ENCODE measurements at regions not wholly inside any gene's neighbourhood (a gene's known extent, or its start where the extent isn't known, plus 50 kb on each side); places are given as distances from the start of the nearest gene placed in this dataset.

GRCh38 chr3:38984731-38985130 is 67.0 kb downstream of the SCN11A start:
- DNase-seq (ENCODE audit: low read depth), result no peak
- TF ChIP-seq, protein P1, sequence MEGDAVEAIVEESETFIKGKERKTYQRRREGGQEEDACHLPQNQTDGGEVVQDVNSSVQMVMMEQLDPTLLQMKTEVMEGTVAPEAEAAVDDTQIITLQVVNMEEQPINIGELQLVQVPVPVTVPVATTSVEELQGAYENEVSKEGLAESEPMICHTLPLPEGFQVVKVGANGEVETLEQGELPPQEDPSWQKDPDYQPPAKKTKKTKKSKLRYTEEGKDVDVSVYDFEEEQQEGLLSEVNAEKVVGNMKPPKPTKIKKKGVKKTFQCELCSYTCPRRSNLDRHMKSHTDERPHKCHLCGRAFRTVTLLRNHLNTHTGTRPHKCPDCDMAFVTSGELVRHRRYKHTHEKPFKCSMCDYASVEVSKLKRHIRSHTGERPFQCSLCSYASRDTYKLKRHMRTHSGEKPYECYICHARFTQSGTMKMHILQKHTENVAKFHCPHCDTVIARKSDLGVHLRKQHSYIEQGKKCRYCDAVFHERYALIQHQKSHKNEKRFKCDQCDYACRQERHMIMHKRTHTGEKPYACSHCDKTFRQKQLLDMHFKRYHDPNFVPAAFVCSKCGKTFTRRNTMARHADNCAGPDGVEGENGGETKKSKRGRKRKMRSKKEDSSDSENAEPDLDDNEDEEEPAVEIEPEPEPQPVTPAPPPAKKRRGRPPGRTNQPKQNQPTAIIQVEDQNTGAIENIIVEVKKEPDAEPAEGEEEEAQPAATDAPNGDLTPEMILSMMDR (IDR thresholded peaks at IDR 0.05; ENCODE audit: insufficient read depth, low read length, poor library complexity, severe bottlenecking), result no peak
- H3K27me3 ChIP-seq (ENCODE audit: control insufficient read depth, insufficient read depth, low read length), result no peaks in the 10 kb centered on the region
- H3K4me3 ChIP-seq (ENCODE audit: low read depth, low read length), result no peak overlapping the region
- H3K36me3 ChIP-seq (ENCODE audit: control insufficient read depth, insufficient read depth, low read length), result no peaks in the 10 kb centered on the region

DNA sequence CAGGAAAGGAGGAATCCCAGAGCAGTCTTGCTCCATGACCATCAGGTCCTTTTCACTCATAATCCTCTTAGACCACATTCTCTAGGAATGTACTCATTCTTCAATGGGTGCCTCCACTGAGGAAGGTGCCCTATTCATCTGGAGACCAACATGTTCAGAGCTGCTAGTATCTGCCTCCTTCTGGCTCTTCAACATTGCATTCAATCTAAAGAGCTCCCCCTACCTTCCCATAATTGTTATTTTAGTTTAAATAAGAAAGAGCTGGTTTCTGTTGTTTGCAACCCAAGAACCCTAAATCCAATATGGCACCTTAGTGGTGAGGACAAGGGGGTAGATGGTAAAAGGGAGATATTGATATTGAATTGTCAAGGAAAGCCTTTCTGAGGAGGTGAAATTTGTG is 67.6 kb downstream of the SCN11A start:
- Histone ChIP-seq H3K4me3 (ENCODE audit: low read depth, low read length) (no peak overlapping the region), H3K27me3 (ENCODE audit: control insufficient read depth, insufficient read depth, low read length) (no peaks in the 10 kb centered on the region), H3K36me3 (ENCODE audit: control insufficient read depth, insufficient read depth, low read length) (no peaks in the 10 kb centered on the region)
- TF ChIP-seq, protein P1 (IDR thresholded peaks at IDR 0.05; ENCODE audit: insufficient read depth, low read length, poor library complexity, severe bottlenecking), result no peak
- DNase-seq (ENCODE audit: low read depth), result no peak

GRCh38 chr3:38980938-38981337 is 70.8 kb downstream of the SCN11A start:
- TF ChIP-seq, protein P1 (IDR thresholded peaks at IDR 0.05; ENCODE audit: insufficient read depth, low read length, poor library complexity, severe bottlenecking), result no peak
- no peaks in the 10 kb centered on the region for H3K27me3 ChIP-seq (ENCODE audit: control insufficient read depth, insufficient read depth, low read length)
- H3K4me3 ChIP-seq (ENCODE audit: low read depth, low read length), result no peak overlapping the region
- DNase-seq (ENCODE audit: low read depth), result no peak
- no peaks in the 10 kb centered on the region for H3K36me3 ChIP-seq (ENCODE audit: control insufficient read depth, insufficient read depth, low read length)

DNA sequence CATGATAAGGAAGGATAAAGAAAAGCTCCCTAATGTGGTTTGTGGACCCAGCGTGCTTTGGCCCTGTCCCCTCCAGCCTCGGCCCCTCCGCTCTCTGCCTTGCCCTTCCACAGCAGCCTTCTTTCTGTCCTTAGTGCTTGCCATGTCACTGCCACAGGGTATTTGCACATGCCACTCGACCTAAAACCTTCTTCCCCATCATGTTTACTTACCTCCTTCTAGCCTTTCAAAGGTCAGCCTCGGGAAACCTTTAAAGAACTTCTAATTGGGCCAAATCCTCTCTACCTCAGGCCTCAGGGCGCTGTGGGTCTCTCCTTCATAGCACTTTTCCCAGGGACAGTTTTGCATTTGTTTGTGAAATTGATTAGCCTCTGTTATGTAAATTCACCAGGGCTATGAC is 73.0 kb downstream of the SCN11A start:
- H3K4me3 ChIP-seq (ENCODE audit: low read depth, low read length), result no peak overlapping the region
- no peaks in the 10 kb centered on the region for H3K36me3 ChIP-seq (ENCODE audit: control insufficient read depth, insufficient read depth, low read length)
- no peaks in the 10 kb centered on the region for H3K27me3 ChIP-seq (ENCODE audit: control insufficient read depth, insufficient read depth, low read length)
- TF ChIP-seq, protein P1 (IDR thresholded peaks at IDR 0.05; ENCODE audit: insufficient read depth, low read length, poor library complexity, severe bottlenecking), result no peak
- no peak for DNase-seq (ENCODE audit: low read depth)

DNA sequence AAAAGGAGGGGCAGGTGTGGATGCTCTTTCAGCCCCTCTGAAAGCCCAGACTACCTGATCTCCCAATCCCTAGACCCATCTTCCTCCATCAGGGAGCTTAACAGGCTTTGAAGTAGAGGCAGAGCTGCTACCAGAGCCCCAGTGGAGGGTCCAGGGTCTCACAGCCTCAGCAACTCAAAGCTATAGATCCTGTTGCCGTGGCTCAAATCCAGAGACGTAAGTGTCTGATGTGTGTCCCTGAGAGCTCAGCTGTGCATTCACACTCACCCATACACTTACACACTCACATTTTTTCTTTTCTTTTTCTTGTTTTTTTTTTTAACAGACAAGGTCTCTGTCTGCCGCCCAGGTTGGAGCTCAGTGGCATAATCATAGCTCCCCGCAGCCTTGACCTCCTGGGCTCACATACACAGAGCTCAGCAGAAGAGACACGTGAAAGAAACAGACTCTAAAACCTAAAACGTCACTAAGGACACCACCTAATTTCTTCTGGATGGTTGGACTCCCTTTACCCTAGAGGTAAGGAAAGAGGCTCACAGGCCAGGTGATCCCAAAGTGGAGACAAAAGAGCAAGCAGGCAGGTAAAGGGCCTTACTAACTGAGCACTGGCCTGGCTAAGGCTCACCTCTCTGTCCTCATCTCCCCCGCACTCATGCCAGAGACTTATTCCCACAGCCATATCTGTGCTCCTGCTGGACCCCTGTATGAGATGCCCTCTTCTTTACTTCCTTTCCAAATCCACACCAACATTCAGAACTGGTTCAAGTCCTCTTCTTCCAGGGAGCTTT is 80.7 kb downstream of the SCN11A start:
- Histone ChIP-seq H3K27me3 (ENCODE audit: control insufficient read depth, insufficient read depth, low read length) (no peaks in the 10 kb centered on the region), H3K4me3 (ENCODE audit: low read depth, low read length) (no peak overlapping the region), H3K36me3 (ENCODE audit: control insufficient read depth, insufficient read depth, low read length) (no peaks in the 10 kb centered on the region)
- TF ChIP-seq, protein P1 (IDR thresholded peaks at IDR 0.05; ENCODE audit: insufficient read depth, low read length, poor library complexity, severe bottlenecking), result no peak
- DNase-seq (ENCODE audit: low read depth), result no peak
